HCT116 (cell line): ENCODE measurements at regions not wholly inside any gene's neighbourhood (a gene's known extent, or its start where the extent isn't known, plus 50 kb on each side); places are given as distances from the start of the nearest gene placed in this dataset.

ENCODE experiments used
- ATAC-seq: fragments of 200-7000 bp; cut with Tn5 transposase; 2 replicates; pipeline ENCODE4 v1.9.1; 2020; ENCODE audit warnings: mild to moderate bottlenecking, moderate library complexity
- BruUV-seq: library from RNA; stranded (reverse); fragments of 400-500 nt; replicated peaks from 2 replicates; lab custom pipeline; 2021; lab: Mats Ljungman, UMichigan
- CTCF ChIA-PET: fragments of 300-600 bp; sonication (Branson Sonifier 250); formaldehyde crosslinking; loops from one replicate; lab custom pipeline; 2021; ENCODE audit warnings: antibody characterized with exemption; lab: Charles Lee
- POLR2A ChIA-PET: fragments of 300-600, 350-600 bp; sonication (Branson Sonifier 250); formaldehyde crosslinking; loops from one replicate; lab custom pipeline; 2021; ENCODE audit warnings: antibody characterized with exemption; lab: Charles Lee
- RAD21 ChIA-PET, 2 experiments: fragments of 300-600 bp; sonication (Branson Sonifier 250); formaldehyde crosslinking; loops; one replicate each; lab custom pipeline; 2023; ENCODE audit warnings: low total read pairs in 2 of 2; ENCODE audit not compliant: uncharacterized antibody in 2 of 2, unreplicated experiment in 2 of 2, low non-redundant PET in 1 of 2; lab: Charles Lee
- DNase-seq: peaks from one replicate; pipeline ENCODE4 v3.0.0-alpha.2; 2010; ENCODE audit warnings: low read depth, low spot score
- H2AFZ ChIP-seq: fragments of 200-600 bp; shearing (Covaris generic), sonication (generic); 2 replicates; pipeline ENCODE4 v1.6.1; 2017; ENCODE audit warnings: low read depth, mixed run types, mixed read lengths, antibody characterized with exemption, low read length; ENCODE audit not compliant: poor library complexity, severe bottlenecking
- H3K27ac ChIP-seq: 2 replicates; pipeline ENCODE4 v1.5.1; 2012; ENCODE audit warnings: low read depth, low read length
- H3K27me3 ChIP-seq: fragments of 200-600 bp; sonication (generic); 2 replicates; pipeline ENCODE4 v1.6.1; 2016; ENCODE audit warnings: mixed run types, low read length, mixed read lengths; ENCODE audit not compliant: insufficient read depth
- H3K36me3 ChIP-seq, 2 experiments: fragments of 200-500 bp in 1 of 2; fragments of 200-600 bp in 1 of 2; sonication (Bioruptor generic) in 1 of 2; sonication (generic) in 1 of 2; 2 replicates each; pipeline versions ENCODE4 v1.5.1 to v1.6.1; 2014 to 2016; ENCODE audit warnings: low read length in 2 of 2, inconsistent platforms in 1 of 2, mixed read lengths in 1 of 2, mixed run types in 1 of 2; ENCODE audit not compliant: insufficient read depth in 2 of 2, control insufficient read depth in 1 of 2
- H3K4me1 ChIP-seq, 2 experiments: fragments of 200-600 bp in 1 of 2; sonication (generic) in 1 of 2; 2 replicates each; pipeline versions ENCODE4 v1.5.1 to v1.6.1; 2012 to 2017; ENCODE audit warnings: low read length in 2 of 2, inconsistent platforms in 1 of 2, mild to moderate bottlenecking in 1 of 2, mixed read lengths in 1 of 2, mixed run types in 1 of 2, moderate library complexity in 1 of 2; ENCODE audit not compliant: insufficient read depth in 2 of 2, control insufficient read depth in 1 of 2
- H3K4me2 ChIP-seq: fragments of 200-600 bp; sonication (generic); 2 replicates; pipeline ENCODE4 v1.6.1; 2017; ENCODE audit warnings: mixed run types, low read length, mixed read lengths
- H3K4me3 ChIP-seq, 2 experiments: fragments of 200-600 bp in 1 of 2; sonication (generic) in 1 of 2; replicated peaks in 1 of 2; 2 replicates each; pipeline ENCODE4 v1.5.1; 2011 to 2016; ENCODE audit warnings: low read length in 2 of 2, control low read depth in 1 of 2, low read depth in 1 of 2, mild to moderate bottlenecking in 1 of 2, mixed read lengths in 1 of 2, mixed run types in 1 of 2
- H3K79me2 ChIP-seq: fragments of 200-600 bp; sonication (generic); 2 replicates; pipeline ENCODE4 v1.6.1; 2017; ENCODE audit warnings: mild to moderate bottlenecking, mixed run types, low read length, moderate library complexity, mixed read lengths; ENCODE audit not compliant: insufficient read depth
- H3K9ac ChIP-seq: fragments of 200-600 bp; sonication (generic); 2 replicates; pipeline ENCODE4 v1.6.1; 2016; ENCODE audit warnings: low read length, mixed read lengths
- H3K9me2 ChIP-seq: fragments of 200-600 bp; sonication (generic), shearing (Covaris generic); 2 replicates; pipeline ENCODE4 v1.6.1; 2017; ENCODE audit warnings: mixed run types, mild to moderate bottlenecking, moderate library complexity; ENCODE audit not compliant: insufficient read depth
- H3K9me3 ChIP-seq, 2 experiments: fragments of 200-500 bp in 1 of 2; fragments of 200-600 bp in 1 of 2; sonication (Bioruptor generic) in 1 of 2; sonication (generic) in 1 of 2; 2 replicates each; pipeline ENCODE4 v1.6.1; 2014 to 2017; ENCODE audit warnings: low read length in 2 of 2, mixed read lengths in 2 of 2, inconsistent platforms in 1 of 2, low read depth in 1 of 2, mild to moderate bottlenecking in 1 of 2, mixed run types in 1 of 2, moderate library complexity in 1 of 2; ENCODE audit not compliant: control insufficient read depth in 1 of 2, insufficient read depth in 1 of 2
- H4K20me1 ChIP-seq: fragments of 200-600 bp; sonication (generic), shearing (Covaris generic); 2 replicates; pipeline ENCODE4 v1.6.1; 2017; ENCODE audit warnings: mixed run types, mild to moderate bottlenecking, moderate library complexity; ENCODE audit not compliant: insufficient read depth
- CBX3 ChIP-seq: IDR thresholded peaks from 2 replicates; pipeline ENCODE4 v1.6.1; 2012; ENCODE audit warnings: low read depth
- ELF1 ChIP-seq: IDR thresholded peaks from 2 replicates; pipeline ENCODE4 v1.6.1; 2012; ENCODE audit warnings: low read depth, borderline replicate concordance
- EZH2 ChIP-seq: fragments of 200-600 bp; sonication (generic); IDR thresholded peaks from 2 replicates; pipeline ENCODE4 v1.6.1; 2017; ENCODE audit warnings: antibody characterized with exemption, mixed run types
- EZH2phosphoT487 ChIP-seq: fragments of 200-600 bp; IDR thresholded peaks from 2 replicates; pipeline ENCODE4 v1.6.1; 2018; ENCODE audit warnings: antibody characterized with exemption, borderline replicate concordance
- FOSL1 ChIP-seq: IDR thresholded peaks from 2 replicates; pipeline ENCODE4 v1.6.1; 2012; ENCODE audit warnings: low read depth
- JUND ChIP-seq: IDR thresholded peaks from 2 replicates; pipeline ENCODE4 v1.6.1; 2012
- POLR2A ChIP-seq: IDR thresholded peaks from 2 replicates; pipeline ENCODE4 v1.7.0; 2011; ENCODE audit warnings: borderline replicate concordance; ENCODE audit not compliant: insufficient read depth, insufficient read length; ENCODE audit errors: extremely low read depth
- POLR2AphosphoS5 ChIP-seq: IDR thresholded peaks from 2 replicates; pipeline ENCODE4 v1.6.1; 2011; ENCODE audit warnings: mild to moderate bottlenecking, low read depth, low read length, moderate library complexity
- SIN3A ChIP-seq: IDR thresholded peaks from 2 replicates; pipeline ENCODE4 v1.6.1; 2012; ENCODE audit warnings: low read depth
- SP1 ChIP-seq: IDR thresholded peaks from 2 replicates; pipeline ENCODE4 v1.6.1; 2012; ENCODE audit warnings: low read depth
- SRF ChIP-seq: IDR thresholded peaks from 2 replicates; pipeline ENCODE4 v1.6.1; 2012; ENCODE audit warnings: low read depth
- YY1 ChIP-seq: IDR thresholded peaks from 2 replicates; pipeline ENCODE4 v1.6.1; 2011; ENCODE audit warnings: low read length, low read depth, moderate library complexity, mild to moderate bottlenecking; ENCODE audit not compliant: insufficient replicate concordance; ENCODE audit errors: extremely low read depth
- intact Hi-C: fragments of 100-400 bp; cut with micrococcal nuclease; formaldehyde crosslinking; loops from 2 replicates; pipeline ENCODE4 v1.10.0; 2022
- TF ChIP-seq, protein P1 (sequence below): IDR thresholded peaks from 2 replicates; pipeline ENCODE4 v1.6.1; 2012
- TF ChIP-seq, protein P2 (sequence below): IDR thresholded peaks from 2 replicates; pipeline ENCODE4 v1.6.1; 2011; ENCODE audit warnings: mild to moderate bottlenecking, low read length, moderate library complexity; ENCODE audit not compliant: insufficient replicate concordance; ENCODE audit errors: extremely low read depth
- TF ChIP-seq, protein P3 (sequence below), 3 experiments: fragments of 200-600 bp in 1 of 3; sonication (generic) in 1 of 3; IDR thresholded peaks in 2 of 3; conservative IDR thresholded peaks in 1 of 3; 2 replicates each; pipeline ENCODE4 v1.5.1; 2012 to 2017; ENCODE audit warnings: low read depth in 2 of 3, low read length in 2 of 3, antibody characterized with exemption in 1 of 3, borderline replicate concordance in 1 of 3, control low read depth in 1 of 3, mild to moderate bottlenecking in 1 of 3, mixed read lengths in 1 of 3, mixed run types in 1 of 3, moderate library complexity in 1 of 3; ENCODE audit not compliant: insufficient read depth in 1 of 3

DNA sequence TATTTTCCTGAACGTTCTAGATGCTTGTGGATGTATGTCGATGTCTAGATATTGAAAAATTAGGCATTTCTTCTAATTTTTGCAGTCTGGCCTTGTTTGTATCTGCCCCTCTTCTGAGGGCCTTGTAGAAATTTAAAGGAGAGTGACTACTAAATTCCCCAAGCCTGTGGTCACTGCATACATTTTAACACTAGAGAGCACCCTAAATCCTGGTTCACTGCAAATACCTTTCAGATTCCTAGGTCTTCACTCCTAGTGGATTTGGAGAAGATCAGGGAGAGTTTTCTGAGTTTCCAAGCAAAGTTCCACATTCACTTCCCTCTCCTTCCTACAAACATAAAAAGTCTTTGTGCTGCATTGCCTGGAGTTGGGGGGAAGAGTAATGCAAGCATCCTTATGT is 1272.5 kb downstream of the OLFM4 start:
- no peak overlapping the region for H3K4me2 ChIP-seq
- ChIA-PET CTCF (no interaction called here), POLR2A (no interaction called here), RAD21 (no interaction called here)
- TF ChIP-seq EZH2phosphoT487 (no peak), FOSL1 (no peak), ELF1 (no peak), EZH2 (no peak), SIN3A (no peak)
- no peaks in the 10 kb centered on the region for H3K79me2 ChIP-seq
- no peak overlapping the region for H3K4me3 ChIP-seq
- no TSS peak for BruUV-seq
- DNase-seq (no peak), ATAC-seq (no peak)
- intact Hi-C loops: no loop called here
- H3K9me3 ChIP-seq: peaks cover 24 to 25% of the 10 kb centered on the region in 2 experiments; a peak in 3 of 4 replicates
- H3K36me3 ChIP-seq: no peaks in the 10 kb centered on the region
- no peak overlapping the region for H3K9ac ChIP-seq
- no peaks in the 10 kb centered on the region for H3K9me2 ChIP-seq
- H4K20me1 ChIP-seq: no peaks in the 10 kb centered on the region
- H3K27me3 ChIP-seq: no peaks in the 10 kb centered on the region
- no peaks in the 10 kb centered on the region for H3K4me1 ChIP-seq
- H3K27ac ChIP-seq: no peak overlapping the region
- H2AFZ ChIP-seq: no peak overlapping the region

DNA sequence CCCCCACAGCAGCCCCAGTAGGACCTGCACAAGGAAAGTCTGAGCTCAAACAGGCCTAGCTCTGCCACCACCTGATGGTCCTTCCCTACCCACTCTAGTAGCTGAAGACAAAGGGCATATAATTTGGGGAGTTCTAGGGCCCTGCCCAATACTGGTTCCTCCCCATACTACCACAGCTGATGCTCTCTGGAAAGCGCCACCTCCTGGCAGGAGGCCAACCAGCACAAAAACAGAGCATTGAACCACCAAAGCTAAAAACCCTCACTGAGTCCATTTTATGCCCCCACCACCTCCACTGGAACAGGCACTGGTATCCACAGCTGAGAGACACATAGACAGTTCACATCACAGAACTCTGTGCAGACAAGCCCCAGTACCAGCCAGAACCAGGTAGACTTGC is 1276.8 kb downstream of the OLFM4 start:
- Histone ChIP-seq H3K27me3 (no peaks in the 10 kb centered on the region), H3K4me1 (no peaks in the 10 kb centered on the region), H3K79me2 (no peaks in the 10 kb centered on the region), H3K4me2 (no peak overlapping the region), H3K27ac (no peak overlapping the region), H3K9me3 (peaks cover 18% of the 10 kb centered on the region in 2 experiments; a peak in 3 of 4 replicates), H3K4me3 (no peak overlapping the region), H2AFZ (no peak overlapping the region), H3K36me3 (no peaks in the 10 kb centered on the region), H3K9ac (no peak overlapping the region), H3K9me2 (no peaks in the 10 kb centered on the region), H4K20me1 (no peaks in the 10 kb centered on the region)
- ChIA-PET CTCF (no interaction called here), POLR2A (no interaction called here), RAD21 (no interaction called here)
- intact Hi-C loops: no loop called here
- ATAC-seq (no peak), DNase-seq (no peak)
- TF ChIP-seq, protein P1, sequence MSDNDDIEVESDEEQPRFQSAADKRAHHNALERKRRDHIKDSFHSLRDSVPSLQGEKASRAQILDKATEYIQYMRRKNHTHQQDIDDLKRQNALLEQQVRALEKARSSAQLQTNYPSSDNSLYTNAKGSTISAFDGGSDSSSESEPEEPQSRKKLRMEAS: no peak
- TF ChIP-seq ELF1 (no peak), POLR2A (no peak), EZH2 (no peak), YY1 (no peak), FOSL1 (no peak), SRF (no peak), JUND (no peak), SP1 (no peak), CBX3 (no peak), POLR2AphosphoS5 (no peak)
- TF ChIP-seq, protein P2, sequence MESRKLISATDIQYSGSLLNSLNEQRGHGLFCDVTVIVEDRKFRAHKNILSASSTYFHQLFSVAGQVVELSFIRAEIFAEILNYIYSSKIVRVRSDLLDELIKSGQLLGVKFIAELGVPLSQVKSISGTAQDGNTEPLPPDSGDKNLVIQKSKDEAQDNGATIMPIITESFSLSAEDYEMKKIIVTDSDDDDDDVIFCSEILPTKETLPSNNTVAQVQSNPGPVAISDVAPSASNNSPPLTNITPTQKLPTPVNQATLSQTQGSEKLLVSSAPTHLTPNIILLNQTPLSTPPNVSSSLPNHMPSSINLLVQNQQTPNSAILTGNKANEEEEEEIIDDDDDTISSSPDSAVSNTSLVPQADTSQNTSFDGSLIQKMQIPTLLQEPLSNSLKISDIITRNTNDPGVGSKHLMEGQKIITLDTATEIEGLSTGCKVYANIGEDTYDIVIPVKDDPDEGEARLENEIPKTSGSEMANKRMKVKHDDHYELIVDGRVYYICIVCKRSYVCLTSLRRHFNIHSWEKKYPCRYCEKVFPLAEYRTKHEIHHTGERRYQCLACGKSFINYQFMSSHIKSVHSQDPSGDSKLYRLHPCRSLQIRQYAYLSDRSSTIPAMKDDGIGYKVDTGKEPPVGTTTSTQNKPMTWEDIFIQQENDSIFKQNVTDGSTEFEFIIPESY: no peak
- TF ChIP-seq, protein P3, sequence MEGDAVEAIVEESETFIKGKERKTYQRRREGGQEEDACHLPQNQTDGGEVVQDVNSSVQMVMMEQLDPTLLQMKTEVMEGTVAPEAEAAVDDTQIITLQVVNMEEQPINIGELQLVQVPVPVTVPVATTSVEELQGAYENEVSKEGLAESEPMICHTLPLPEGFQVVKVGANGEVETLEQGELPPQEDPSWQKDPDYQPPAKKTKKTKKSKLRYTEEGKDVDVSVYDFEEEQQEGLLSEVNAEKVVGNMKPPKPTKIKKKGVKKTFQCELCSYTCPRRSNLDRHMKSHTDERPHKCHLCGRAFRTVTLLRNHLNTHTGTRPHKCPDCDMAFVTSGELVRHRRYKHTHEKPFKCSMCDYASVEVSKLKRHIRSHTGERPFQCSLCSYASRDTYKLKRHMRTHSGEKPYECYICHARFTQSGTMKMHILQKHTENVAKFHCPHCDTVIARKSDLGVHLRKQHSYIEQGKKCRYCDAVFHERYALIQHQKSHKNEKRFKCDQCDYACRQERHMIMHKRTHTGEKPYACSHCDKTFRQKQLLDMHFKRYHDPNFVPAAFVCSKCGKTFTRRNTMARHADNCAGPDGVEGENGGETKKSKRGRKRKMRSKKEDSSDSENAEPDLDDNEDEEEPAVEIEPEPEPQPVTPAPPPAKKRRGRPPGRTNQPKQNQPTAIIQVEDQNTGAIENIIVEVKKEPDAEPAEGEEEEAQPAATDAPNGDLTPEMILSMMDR (IDR thresholded peaks at IDR 0.05 in 2 of 3, conservative IDR thresholded peaks at IDR 0.05 in 1 of 3; ENCODE audit: borderline replicate concordance in 1 of 3, insufficient read depth in 1 of 3, low read depth in 2 of 3, low read length in 2 of 3): no peak
- no TSS peak for BruUV-seq
